Head of caudate nucleus (tissue), 42 donors: ENCODE measurements at regions not wholly inside any gene's neighbourhood (a gene's known extent, or its start where the extent isn't known, plus 50 kb on each side); places are given as distances from the start of the nearest gene placed in this dataset.

Experiments
- DNase-seq, 42 donors: peaks; one replicate each; pipeline versions ENCODE4 v3.0.0 to v3.0.0-alpha.2; 2020 to 2021; ENCODE audit warnings: mixed read lengths in 7 of 42
- intact Hi-C: fragments of 100-400 bp; cut with DNase I; formaldehyde crosslinking; loops from one replicate; pipeline ENCODE4 v1.15.0; 2022

DNA sequence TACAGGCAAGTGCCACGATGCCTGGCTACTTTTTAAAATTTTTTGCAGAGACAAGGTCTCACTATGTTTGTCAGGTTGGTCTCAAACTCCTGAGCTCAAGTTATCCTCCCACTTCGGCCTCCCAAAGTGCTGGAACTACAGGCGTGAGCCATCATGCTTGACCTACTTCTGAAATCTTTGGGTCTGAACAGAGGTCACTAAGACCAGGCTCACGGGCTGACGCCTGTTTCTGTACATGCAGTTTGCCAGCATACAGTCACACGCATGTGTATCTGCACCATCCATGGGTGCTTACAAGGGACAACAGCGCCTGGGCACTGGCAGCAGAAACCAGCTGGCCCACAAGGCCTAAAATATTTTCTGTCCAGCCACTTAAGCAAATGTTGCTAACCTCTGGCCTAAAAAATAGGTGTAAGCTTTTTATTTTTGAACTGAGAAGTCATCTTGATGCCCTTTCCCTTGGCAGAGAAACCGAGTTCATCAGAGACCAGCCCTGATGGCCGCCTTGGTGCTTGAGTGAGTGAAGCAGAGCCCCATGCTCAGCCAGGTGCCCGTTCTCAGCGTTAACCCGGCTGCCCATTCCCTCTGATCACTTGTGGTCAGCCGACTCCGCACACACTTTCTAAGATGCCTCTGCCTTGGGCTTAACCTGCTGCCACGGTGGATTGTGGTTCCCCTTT lies 425.2 kb downstream of the OCA2 start:
- peak in 1 of 42 donors; percentile 38 for DNase-seq
- intact Hi-C loops = no loop called here

DNA sequence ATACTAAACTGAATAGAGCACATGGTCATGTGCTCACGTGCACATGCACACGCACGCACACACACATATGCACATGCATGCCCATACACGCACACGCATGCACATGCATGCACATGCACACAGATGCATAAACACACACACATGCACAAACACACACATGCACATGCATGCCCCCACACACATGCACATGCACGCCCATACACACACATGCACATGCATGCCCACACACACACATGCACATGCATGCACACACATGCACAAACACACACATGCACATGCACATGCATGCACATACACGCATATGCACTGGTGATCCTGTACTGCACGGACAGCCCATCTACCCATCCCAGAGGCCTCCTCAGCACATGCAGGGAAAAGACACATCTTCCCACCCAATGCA lies 426.6 kb downstream of the OCA2 start:
- intact Hi-C loops = no loop called here
- DNase-seq = peak in 1 of 42 donors; percentile 20

DNA sequence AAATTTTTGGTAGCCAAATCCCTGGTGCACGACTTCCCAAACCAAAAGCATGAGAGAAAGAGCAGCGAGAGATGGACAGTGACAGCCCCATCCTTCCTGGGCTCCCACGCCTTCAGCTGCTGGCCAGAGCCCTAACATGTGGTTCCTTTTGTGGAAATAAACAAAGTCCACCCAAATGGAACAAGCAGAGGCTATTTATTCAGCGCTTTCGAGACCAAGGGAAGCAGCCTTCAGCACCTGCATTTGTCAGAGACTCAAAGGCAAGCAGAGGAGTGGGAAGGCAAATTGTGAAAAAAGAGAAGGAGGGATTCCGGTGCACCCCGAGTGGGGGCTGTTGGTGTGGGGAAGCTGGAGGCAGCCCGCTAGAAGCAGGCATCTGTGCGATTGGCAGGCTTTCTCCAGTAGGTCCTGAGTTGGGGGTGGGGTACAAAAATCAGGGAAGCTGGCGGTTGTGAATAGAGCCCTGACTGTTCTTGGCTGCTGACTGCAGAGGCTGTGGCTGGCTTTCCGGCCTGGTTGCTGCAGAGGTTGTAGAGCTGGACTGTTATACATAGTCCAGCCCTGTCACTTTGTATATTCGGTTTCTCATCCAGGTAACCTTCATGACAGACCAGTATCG lies 427.2 kb downstream of the OCA2 start:
- DNase-seq = peak in 31 of 42 donors; percentile 9 to 61 (median 27)
- intact Hi-C loops = no loop called here

DNA sequence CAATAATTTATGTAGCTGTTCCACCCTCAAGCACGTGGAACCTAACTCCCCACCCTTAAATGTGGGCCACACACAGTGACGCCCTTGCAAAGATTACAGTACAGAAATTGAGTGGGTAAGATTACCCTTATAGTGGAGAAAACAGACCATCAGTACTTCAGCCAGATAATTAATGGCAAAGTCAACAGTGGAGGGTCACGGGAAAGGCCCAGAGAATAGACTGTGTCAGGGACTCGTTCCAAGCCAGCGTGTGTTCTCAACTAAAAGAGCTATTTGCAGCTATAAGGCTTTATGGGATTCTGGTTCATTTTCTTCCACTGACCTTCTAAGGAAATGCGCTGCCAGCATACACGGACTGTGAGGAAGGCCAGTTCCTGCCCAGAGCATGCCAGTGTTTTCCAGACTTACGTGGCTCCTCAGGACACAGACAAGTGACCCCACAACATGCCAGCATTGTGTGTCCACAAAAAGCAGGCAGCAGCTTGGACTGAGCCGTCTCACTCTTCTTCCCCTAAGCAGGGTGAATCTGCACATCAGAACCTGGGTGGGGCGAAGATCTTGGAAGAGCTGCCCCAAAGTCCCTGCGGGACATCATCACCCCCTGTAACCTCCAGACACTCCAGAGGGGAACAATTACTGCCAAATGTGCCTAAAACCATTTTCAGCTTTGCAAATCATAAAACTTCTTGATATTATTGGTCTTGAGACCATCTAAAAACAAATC lies 428.5 kb downstream of the OCA2 start:
- intact Hi-C loops = no loop called here
- peak in 2 of 42 donors; percentile 5 to 30 for DNase-seq

DNA sequence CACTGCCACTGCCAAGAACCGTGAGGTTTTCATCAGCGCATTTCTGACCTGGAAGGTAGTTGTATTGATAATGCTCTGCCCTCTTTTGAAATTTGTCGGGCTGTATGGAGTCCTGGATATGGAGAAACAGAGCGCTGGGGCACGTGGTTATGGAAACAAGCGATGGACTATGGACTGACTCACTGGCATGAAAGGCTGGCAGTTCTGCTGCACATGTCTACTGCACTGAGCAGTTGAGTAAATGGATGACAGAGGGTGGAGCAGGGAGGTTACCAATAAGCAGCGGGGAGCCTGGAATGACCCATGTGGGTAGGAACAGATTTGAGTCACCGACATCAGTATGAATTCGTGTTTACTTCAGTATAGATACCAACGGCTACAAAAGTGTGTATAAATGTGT lies 429.5 kb downstream of the OCA2 start:
- intact Hi-C loops = no loop called here
- DNase-seq = no peak

DNA sequence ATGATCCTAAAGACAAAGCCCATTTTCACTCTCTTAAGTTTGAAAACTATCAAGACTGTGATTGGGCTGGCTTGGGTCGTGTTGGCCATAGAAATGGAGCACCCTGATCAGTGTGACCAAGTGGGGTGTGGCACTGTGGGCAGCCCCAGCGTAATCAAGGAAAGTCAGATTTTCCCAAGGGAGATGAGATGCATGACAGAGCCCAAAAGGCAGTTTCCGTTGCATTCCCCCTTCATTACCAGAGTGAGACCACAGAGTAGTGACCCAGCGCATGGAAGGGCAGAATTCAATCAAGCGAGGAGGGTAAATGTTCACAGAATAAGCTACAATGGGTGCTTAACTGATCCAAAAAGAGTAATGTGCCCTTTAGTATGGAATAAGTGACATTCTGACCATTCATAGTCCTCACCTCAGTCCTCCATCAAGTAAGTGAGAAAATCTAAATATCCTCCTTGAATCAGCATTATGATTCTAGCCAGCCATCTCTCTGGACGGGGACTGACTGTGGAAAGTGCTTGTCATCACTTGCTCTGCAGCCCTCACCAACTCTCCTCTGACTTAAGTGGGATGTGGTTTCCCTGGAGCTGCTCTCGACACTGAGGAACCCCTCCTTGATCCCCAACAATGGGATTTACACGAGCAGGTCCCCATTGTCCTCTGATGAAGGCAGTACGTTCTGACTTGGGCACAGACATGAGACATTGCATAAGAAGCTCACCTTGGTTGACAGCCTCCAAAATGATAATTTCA lies 430.5 kb downstream of the OCA2 start:
- DNase-seq = no peak
- intact Hi-C loops = no loop called here

DNA sequence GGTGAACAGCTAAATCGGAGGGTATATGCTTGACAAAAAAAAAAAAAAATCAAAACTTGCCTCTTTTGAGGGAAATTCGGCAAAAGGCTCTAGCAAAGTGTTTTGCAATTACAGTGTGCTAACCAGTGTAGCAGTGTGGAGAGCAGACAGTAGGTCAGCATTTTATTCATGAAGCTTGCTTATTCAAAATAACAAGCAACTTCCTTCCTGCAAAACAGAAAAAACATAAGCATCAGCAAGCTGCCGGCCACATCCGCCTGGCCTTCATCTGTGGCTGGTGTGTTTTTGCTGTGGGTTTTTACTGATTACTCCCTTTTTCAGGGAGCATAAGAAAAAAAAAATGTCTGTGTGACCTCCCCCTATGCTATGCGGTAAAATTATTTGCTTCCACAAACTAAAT lies 434.1 kb downstream of the OCA2 start:
- intact Hi-C loops = no loop called here
- no peak for DNase-seq

DNA sequence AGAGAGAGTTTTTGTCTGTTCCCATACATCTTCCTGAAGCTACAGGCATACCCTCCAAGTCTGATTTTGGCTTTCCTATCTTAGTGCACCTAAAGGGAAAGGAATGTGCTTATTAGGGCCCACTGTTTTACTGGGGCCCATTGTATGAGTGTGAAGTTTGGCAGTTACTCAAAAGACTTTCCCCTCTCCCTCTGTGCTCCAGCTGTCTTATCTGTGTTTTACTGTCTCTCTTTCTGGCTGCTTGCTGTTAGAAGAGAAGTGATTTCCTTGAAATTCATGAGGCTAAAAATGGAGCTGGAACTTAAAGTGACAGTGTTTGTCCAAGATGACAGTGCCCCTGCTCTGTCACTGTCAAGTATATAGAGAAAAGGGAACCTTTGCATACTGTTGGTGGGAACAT lies 436.2 kb downstream of the OCA2 start:
- no peak for DNase-seq
- intact Hi-C loops = no loop called here

DNA sequence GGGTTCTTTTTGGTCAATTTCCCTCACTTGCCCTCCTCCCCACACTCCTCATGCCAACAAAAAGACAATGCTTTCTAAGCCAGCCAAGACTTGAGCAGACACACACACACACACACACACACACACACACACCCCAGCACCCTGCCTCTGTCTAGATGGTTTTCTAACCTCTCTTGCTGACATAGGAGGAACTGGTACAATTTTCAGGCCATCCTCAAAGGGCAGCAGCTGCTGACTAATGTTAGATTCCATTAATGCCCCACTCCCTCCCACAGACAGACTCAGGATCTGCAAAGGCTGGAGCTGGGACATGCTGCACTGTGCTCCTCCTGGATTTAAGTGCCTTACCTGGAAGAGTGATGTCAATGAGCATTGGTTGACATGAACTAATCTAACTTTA lies 438.4 kb downstream of the OCA2 start:
- intact Hi-C loops = no loop called here
- DNase-seq = no peak

DNA sequence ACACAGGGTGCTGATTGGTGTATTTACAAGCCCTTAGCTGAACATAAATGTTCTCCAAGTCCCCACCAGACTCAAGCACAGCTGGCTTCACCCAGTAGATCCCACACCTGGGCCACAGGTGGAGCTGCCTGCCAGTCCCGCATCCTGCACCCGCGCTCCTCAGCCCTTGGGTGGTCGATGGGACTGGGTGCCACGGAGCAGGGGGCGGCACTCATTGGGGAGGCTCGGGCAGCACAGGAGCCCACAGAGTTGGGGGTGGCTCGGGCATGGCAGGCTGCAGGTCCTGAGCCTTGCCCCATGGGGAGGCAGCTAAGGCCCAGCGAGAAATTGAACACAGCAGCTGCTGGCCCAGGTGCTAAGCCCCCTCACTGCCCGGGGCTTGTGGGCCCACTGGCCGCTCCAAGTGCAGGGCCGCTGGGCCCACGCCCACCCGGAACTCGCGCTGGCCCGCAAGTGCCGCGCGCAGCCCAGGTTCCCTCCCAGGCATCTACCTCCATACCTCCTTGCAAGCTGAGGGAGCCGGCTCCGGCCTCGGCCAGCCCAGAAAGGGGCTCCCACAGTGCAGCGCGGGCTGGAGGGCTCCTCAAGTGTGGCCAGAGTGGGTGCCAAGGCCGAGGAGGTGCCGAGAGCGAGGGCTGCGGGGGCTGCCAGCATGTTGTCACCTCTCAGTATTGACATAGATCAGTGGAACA lies 442.7 kb downstream of the OCA2 start:
- no peak for DNase-seq
- intact Hi-C loops = no loop called here

DNA sequence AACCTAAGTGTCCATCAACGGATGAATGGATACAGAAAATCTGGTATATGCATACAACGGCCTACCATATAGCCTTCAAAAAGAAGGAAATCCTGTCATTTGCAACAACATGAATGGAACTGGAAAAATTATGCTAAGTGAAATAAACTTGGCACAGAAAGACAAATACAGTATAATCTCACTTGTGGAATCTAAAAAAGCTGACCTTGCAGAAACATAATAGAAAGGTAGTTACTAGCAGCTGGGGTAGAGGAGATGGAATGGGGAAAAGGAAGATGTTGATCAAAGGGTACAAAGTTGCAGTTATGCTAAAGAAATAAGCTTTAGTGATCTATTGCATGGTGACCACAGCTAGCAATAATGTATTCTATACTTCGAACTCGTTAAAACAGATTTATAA lies 444.1 kb downstream of the OCA2 start:
- DNase-seq = no peak
- intact Hi-C loops = no loop called here

DNA sequence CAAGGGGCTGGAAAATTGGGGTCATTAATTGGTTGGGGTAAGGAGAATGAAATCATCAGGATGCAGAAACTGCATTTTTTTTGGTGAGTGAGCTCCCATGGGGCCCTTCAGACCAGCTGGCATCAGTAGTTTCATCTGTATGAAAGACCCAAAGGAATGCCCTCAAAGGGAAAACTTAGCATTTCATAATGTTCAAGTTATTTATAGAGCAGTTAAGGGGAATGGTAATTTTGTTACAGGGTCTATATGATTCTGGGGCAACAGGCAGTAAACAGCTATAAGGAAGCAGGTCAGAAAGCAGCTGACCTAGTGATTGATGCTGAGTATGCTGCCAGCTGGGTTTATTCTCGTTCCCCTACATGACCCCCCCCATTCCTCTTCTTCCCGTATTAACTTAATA lies 448.9 kb downstream of the OCA2 start:
- intact Hi-C loops = no loop called here

DNA sequence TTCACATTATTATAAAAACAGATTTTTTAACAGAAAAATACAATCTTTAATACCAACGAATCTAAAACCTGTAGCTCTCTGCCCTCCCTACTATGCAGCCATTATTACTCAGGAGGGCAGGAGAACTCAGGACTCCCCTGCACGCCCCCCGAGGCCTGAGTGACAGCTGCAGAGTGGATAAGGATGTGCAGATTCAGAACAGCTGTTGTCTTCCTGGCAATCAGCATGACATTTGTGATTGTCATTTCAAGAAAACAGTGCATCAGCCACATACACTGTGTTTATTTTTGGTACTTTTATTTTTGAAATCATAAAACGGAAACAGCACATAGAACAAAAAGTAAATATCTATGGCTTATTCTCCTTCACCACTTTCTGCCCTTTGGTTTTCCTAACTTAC lies 450.8 kb downstream of the OCA2 start:
- no peak for DNase-seq
- intact Hi-C loops = no loop called here

More for the DNA sequence above, 448.9 kb downstream of the OCA2 start:
- no peak for DNase-seq

DNA sequence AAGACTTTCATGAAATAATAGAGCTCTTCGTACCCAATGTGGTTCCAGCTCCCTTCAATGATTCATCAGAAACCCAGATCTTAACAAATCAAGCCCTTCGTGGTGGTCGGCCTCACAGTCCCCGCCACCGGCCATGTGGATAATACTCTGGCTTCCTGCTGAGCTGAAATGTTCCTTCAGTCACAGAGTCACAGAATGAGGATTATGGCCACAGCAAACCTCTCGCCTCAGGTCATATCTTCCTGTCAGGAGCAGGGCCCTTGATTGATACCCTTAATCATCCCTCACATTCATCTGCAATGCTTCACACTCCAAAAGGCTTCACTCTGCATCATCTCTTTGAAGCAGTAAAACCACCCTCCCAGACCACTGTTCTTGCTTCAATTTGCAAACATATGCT lies 452.6 kb downstream of the OCA2 start:
- DNase-seq = no peak
- intact Hi-C loops = no loop called here

DNA sequence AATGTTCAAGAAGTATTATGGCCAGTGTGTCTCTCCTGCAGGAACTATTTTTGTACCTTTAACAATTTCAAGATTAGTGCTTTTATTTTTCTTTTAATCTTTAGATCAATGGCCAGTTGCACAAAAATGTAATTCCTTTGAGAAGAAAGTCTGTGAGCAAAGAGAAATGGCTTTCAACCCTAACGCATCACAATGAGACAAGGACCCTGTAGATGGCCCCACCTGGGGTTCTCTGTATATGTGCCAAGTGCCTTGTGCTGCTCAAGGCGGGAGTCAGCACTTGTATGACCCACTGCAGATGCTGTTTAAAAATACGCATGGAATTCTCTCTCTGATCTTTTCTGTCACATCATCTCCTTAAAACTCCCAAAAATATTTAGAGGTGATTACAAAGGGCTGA lies 453.4 kb downstream of the OCA2 start:
- no peak for DNase-seq
- intact Hi-C loops = no loop called here

DNA sequence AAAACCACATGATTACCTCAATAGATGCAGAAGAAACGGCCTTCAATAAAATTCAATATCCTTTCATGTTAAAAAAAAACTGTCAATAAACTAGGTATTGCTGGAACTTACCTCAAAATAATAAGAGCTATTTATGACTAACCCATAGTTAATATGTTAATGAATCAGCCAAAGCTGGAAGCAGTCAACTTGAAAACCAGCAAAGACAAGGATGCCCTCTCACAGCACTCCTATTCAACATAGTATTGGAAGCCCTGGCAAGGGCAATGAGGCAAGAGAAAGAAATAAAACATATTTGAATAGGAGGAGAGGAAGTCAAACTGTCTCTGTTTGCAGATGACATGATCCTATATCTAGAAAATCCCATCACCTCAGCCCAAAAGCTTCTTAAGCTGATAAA lies 456.1 kb downstream of the OCA2 start:
- intact Hi-C loops = no loop called here
- DNase-seq = no peak

DNA sequence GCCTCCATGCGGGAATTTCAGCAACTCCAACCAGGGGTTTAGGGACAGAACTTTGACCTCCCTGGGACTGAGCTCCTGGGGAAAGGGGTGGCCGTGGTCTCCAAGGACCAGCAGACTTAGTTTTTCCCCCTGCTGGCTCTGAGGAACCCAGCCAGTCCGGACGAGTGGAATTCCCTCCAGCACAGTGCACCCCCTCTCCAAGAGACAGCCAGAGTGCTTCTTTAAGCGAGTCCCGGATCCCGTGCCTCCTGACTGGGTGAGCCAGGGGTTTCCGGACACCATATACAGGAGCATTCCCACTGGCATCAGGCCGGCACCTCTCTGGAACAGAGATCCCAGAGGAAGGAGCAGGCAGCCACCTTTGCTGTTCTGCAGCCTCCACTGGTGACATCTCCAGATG lies 459.5 kb downstream of the OCA2 start:
- DNase-seq = no peak
- intact Hi-C loops = no loop called here

DNA sequence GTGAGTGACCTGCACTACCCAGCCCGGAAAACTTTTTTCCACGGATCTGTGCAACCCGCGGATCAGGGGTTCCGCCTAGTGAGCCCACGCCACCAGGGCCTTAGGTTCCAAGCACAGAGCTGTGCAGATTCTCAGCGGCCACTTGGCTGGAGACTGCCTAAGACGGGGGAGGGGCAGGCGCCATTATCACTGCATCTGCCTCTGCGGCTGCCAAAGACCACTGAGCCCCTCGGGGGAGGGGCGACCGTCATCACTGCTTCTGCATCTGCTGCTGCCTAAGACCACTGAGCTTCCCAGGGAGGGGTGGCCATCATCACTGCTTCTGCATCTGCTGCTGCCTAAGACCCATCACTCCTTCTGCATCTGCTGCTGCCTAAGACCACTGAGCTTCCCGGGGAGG lies 460.2 kb downstream of the OCA2 start:
- no peak for DNase-seq
- intact Hi-C loops = no loop called here

DNA sequence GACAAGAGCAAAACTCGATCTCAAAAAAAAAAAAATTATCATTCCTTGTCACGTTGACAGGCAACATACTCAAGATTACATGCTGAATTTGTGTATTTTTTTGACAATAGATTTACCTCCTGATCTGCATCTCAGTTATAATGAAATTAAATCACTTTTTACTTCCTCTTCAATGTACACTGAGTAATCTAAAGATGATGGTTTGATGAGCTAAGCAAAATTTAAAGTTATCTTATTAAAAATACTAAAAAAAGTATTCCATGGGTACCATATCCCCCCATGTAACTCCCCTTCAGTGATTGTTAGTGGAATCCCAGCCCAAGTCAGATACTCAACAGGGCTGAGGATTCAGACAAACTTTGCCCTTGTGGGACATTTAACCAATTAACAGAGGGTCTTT lies 463.2 kb downstream of the OCA2 start:
- intact Hi-C loops = no loop called here
- no peak for DNase-seq
